Esophagus muscularis mucosa (tissue), 4 donors: ENCODE measurements at regions not wholly inside any gene's neighbourhood (a gene's known extent, or its start where the extent isn't known, plus 50 kb on each side); places are given as distances from the start of the nearest gene placed in this dataset.

Source experiments
- CTCF ChIP-seq, 3 experiments: fragments of 200-600 bp in 2 of 3; fragments of 450-650 bp in 1 of 3; sonication (generic) in 2 of 3; IDR thresholded peaks; one replicate each; pipeline ENCODE4 v1.5.1; 2017 to 2019; ENCODE audit warnings: antibody characterized with exemption in 3 of 3, mild to moderate bottlenecking in 2 of 3, moderate library complexity in 1 of 3
- EP300 ChIP-seq: sonication (generic); formaldehyde crosslinking; IDR thresholded peaks from one replicate; pipeline ENCODE4 v1.6.1; 2017; ENCODE audit warnings: antibody characterized with exemption
- POLR2AphosphoS5 ChIP-seq, 2 donors: sonication (generic); formaldehyde crosslinking; IDR thresholded peaks; one replicate each; pipeline ENCODE4 v1.6.1; 2017; ENCODE audit warnings: antibody characterized with exemption in 2 of 2

- TF ChIP-seq CTCF (IDR thresholded peaks at IDR 0.05): no peak
- no peak for TF ChIP-seq POLR2AphosphoS5 (IDR thresholded peaks at IDR 0.05)
- no peak for TF ChIP-seq EP300
Observed at GRCh38 chr3:26292780-26293179, 329.8 kb upstream of the LRRC3B start.
